Pancreas (tissue), 10 donors: ENCODE measurements at regions not wholly inside any gene's neighbourhood (a gene's known extent, or its start where the extent isn't known, plus 50 kb on each side); places are given as distances from the start of the nearest gene placed in this dataset.
"Not testable (repeated sequence)": the region's sequence is repeated elsewhere in the genome, so short reads cannot be mapped to it uniquely, and the experiment has no call there.

Experiments used
- ATAC-seq, 4 donors: fragments of 200-7000 bp; cut with Tn5 transposase; one replicate each; pipeline versions ENCODE4 v1.8.0 to v1.9.1; 2020; ENCODE audit warnings: mild to moderate bottlenecking in 4 of 4, moderate library complexity in 4 of 4
- DNase-seq, 6 donors: peaks; one replicate each; pipeline ENCODE4 v3.0.0-alpha.2; 2020
- FAIRE-seq: peaks from 2 replicates; lab custom pipeline; 2012; peaks lifted over from hg19 to GRCh38; lab: Jason Lieb, UNC
- H3K27ac ChIP-seq, 4 donors: fragments of 200-600 bp; sonication (generic); 1 replicate in 3 of 4; 2 replicates in 1 of 4; pipeline versions ENCODE4 v1.5.0 to v1.8.0; 2020
- H3K27me3 ChIP-seq, 4 donors: fragments of 200-600 bp; one replicate each; pipeline ENCODE4 v1.8.0; 2021
- H3K36me3 ChIP-seq, 3 donors: fragments of 200-600 bp; sonication (generic) in 1 of 3; one replicate each; pipeline versions ENCODE4 v1.5.0 to v1.8.0; 2020 to 2021
- H3K4me1 ChIP-seq, 3 donors: fragments of 200-600 bp; one replicate each; pipeline ENCODE4 v1.8.0; 2021
- H3K4me3 ChIP-seq, 4 donors: fragments of 200-600 bp; sonication (generic) in 2 of 4; one replicate each; pipeline versions ENCODE4 v1.5.0 to v1.8.0; 2020 to 2021
- H3K9me3 ChIP-seq, 4 donors: fragments of 200-600 bp; one replicate each; pipeline ENCODE4 v1.8.0; 2021
- CTCF ChIP-seq, 4 donors: fragments of 200-600 bp; sonication (generic) in 3 of 4; IDR thresholded peaks; one replicate each; pipeline versions ENCODE4 v1.5.0 to v1.8.0; 2021; ENCODE audit warnings: antibody characterized with exemption in 4 of 4
- WGBS, 2 donors: extraction: QIAGEN DNeasy Blood & Tissue Kit; methylation state at CpG; one replicate each; pipeline ENCODE4 v1.1.7; 2013; 5-methylcytosine and 5-hydroxymethylcytosine counted together
- intact Hi-C, 3 donors: fragments of 100-400 bp; cut with DNase I; formaldehyde crosslinking; loops; one replicate each; pipeline versions ENCODE4 v1.11.1 to v1.14.2; 2022
- donor health status: healthy with polysubstance abuse.
- donor health status: DM: no; HTN: no; CAD: no; lungs with moderate emphysema.
- donor health status: DM: no; HTN: no; CAD: no.
- donor health status: control.
- donor health status: control.
- donor health status: Bipolar disorder and iron deficiency.
- donor health status: DM: yes; HTN: yes; CAD: no.
- donor health status: DM: no; HTN: no; CAD: no.
- donor health status: DM: no; HTN: no; CAD: no.
- donor health status: DM: yes; HTN: yes; CAD: no.

- no peak overlapping the region for H3K4me3 ChIP-seq
- FAIRE-seq = no peak
- no peak for DNase-seq
- WGBS, 2 donors = 72 to 79% methylated on average over 2 of the region's 2 CpGs
- H3K4me1 ChIP-seq = no peaks in the 10 kb centered on the region
- no peak for ATAC-seq
- no peak overlapping the region for H3K27ac ChIP-seq
- no peaks in the 10 kb centered on the region for H3K27me3 ChIP-seq
- peaks cover 0 to 3% (median 0%) of the 10 kb centered on the region in 4 donors for H3K9me3 ChIP-seq
- no peak for TF ChIP-seq CTCF (IDR thresholded peaks at IDR 0.05)
- intact Hi-C loops = no loop called here
- no peaks in the 10 kb centered on the region for H3K36me3 ChIP-seq
Measured at GRCh38 chr4:125198916-125199315, 115.8 kb upstream of the FAT4 start.

- H3K36me3 ChIP-seq, H3K4me3 ChIP-seq, FAIRE-seq, H3K9me3 ChIP-seq, intact Hi-C loops, H3K27ac ChIP-seq, ATAC-seq, H3K27me3 ChIP-seq, H3K4me1 ChIP-seq: not testable (repeated sequence)
- peak in 1 of 6 donors; percentile 58 for DNase-seq
- WGBS, 2 donors = 94 to 98% methylated on average over 30 of the region's 30 CpGs
Measured at GRCh38 chr4:125191874-125192459, 122.8 kb upstream of the FAT4 start.

GRCh38 chr4:125191232-125191631 is 123.5 kb upstream of the FAT4 start:
- intact Hi-C loops = no loop called here
- DNase-seq (no peak), FAIRE-seq (no peak), ATAC-seq (no peak)
- Histone ChIP-seq H3K36me3 (no peaks in the 10 kb centered on the region), H3K9me3 (peaks cover 0 to 3% (median 0%) of the 10 kb centered on the region in 4 donors), H3K27ac (no peak overlapping the region), H3K27me3 (no peaks in the 10 kb centered on the region), H3K4me3 (no peak overlapping the region), H3K4me1 (no peaks in the 10 kb centered on the region)
- TF ChIP-seq CTCF (IDR thresholded peaks at IDR 0.05) = no peak
- WGBS, 2 donors = 85 to 95% methylated on average over 3 of the region's 3 CpGs

GRCh38 chr4:125187226-125188176 is 127.3 kb upstream of the FAT4 start:
- no peaks in the 10 kb centered on the region for H3K27me3 ChIP-seq
- H3K4me3 ChIP-seq = no peak overlapping the region
- no peaks in the 10 kb centered on the region for H3K9me3 ChIP-seq
- ATAC-seq (peak in 1 of 4 donors; percentile 25), DNase-seq (no peak), FAIRE-seq (no peak)
- no peak overlapping the region for H3K27ac ChIP-seq
- no peaks in the 10 kb centered on the region for H3K4me1 ChIP-seq
- intact Hi-C loops = no loop called here
- WGBS, 2 donors = 75 to 82% methylated on average over 4 of the region's 4 CpGs
- H3K36me3 ChIP-seq = no peaks in the 10 kb centered on the region
- no peak for TF ChIP-seq CTCF (IDR thresholded peaks at IDR 0.05)

- no peak for FAIRE-seq
- no peak for ATAC-seq
- Histone ChIP-seq H3K9me3 (no peaks in the 10 kb centered on the region), H3K27ac (no peak overlapping the region), H3K36me3 (no peaks in the 10 kb centered on the region), H3K27me3 (no peaks in the 10 kb centered on the region), H3K4me3 (no peak overlapping the region), H3K4me1 (no peaks in the 10 kb centered on the region)
- TF ChIP-seq CTCF (IDR thresholded peaks at IDR 0.05) = no peak
- WGBS, 2 donors = 64% methylated on average over 3 of the region's 3 CpGs
- DNase-seq = no peak
- intact Hi-C loops = no loop called here
Measured at GRCh38 chr4:125184116-125184515, 130.6 kb upstream of the FAT4 start.
